Activated naive CD8-positive, alpha-beta T cell treated with anti-CD3 and anti-CD28 coated beads for 36 hours (primary cell): ENCODE measurements at regions not wholly inside any gene's neighbourhood (a gene's known extent, or its start where the extent isn't known, plus 50 kb on each side); places are given as distances from the start of the nearest gene placed in this dataset.

ENCODE experiments used
- DNase-seq: peaks from one replicate; pipeline ENCODE4 v3.0.0; 2021
- H3K27ac Mint-ChIP-seq: one replicate; pipeline ENCODE4 v1.8.0; 2022; ENCODE audit warnings: mild to moderate bottlenecking, moderate library complexity, mixed read lengths
- H3K27me3 Mint-ChIP-seq: one replicate; pipeline ENCODE4 v1.8.0; 2022; ENCODE audit warnings: mild to moderate bottlenecking, mixed read lengths
- H3K36me3 Mint-ChIP-seq: one replicate; pipeline ENCODE4 v1.8.0; 2021; ENCODE audit warnings: mild to moderate bottlenecking, mixed read lengths
- H3K4me1 Mint-ChIP-seq: one replicate; pipeline ENCODE4 v1.8.0; 2021; ENCODE audit warnings: mixed read lengths
- H3K4me3 Mint-ChIP-seq: one replicate; pipeline ENCODE4 v1.8.0; 2022; ENCODE audit warnings: mild to moderate bottlenecking, moderate library complexity, mixed read lengths
- H3K9me3 Mint-ChIP-seq: one replicate; pipeline ENCODE4 v1.8.0; 2022; ENCODE audit warnings: mixed read lengths

GRCh38 chr5:159832073-159832472, 84.2 kb upstream of the ADRA1B start:
- H3K9me3 Mint-ChIP-seq, result peaks cover 5% of the 10 kb centered on the region
- no peak overlapping the region for H3K4me3 Mint-ChIP-seq
- H3K27ac Mint-ChIP-seq, result no peak overlapping the region
- peaks cover 9% of the 10 kb centered on the region for H3K27me3 Mint-ChIP-seq
- H3K36me3 Mint-ChIP-seq, result no peaks in the 10 kb centered on the region
- DNase-seq, result no peak
- no peaks in the 10 kb centered on the region for H3K4me1 Mint-ChIP-seq

DNA sequence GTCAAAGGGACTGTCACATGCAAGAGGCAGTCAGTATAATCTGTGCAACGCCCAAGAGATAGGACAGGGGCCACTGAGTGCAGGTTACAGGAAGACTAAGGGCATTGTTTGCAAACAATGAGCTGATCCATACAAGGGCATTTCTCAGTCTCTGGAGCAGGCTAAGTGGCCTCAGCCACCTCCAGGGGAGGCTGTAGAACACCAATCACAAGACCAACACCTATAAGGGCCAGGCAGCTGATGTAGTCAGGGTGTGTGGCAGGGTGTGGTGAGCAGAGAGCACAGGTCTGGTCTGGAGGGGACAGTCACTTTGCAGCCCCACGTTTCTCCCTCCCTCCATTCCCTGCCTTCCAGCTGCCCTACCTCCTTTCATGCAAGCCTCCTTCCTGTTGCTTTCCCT, 83.2 kb upstream of the ADRA1B start:
- Mint-ChIP-seq H3K4me1 (no peaks in the 10 kb centered on the region), H3K9me3 (peaks cover 5% of the 10 kb centered on the region), H3K36me3 (no peaks in the 10 kb centered on the region), H3K27ac (no peak overlapping the region), H3K27me3 (peaks cover 9% of the 10 kb centered on the region), H3K4me3 (no peak overlapping the region)
- no peak for DNase-seq

DNA sequence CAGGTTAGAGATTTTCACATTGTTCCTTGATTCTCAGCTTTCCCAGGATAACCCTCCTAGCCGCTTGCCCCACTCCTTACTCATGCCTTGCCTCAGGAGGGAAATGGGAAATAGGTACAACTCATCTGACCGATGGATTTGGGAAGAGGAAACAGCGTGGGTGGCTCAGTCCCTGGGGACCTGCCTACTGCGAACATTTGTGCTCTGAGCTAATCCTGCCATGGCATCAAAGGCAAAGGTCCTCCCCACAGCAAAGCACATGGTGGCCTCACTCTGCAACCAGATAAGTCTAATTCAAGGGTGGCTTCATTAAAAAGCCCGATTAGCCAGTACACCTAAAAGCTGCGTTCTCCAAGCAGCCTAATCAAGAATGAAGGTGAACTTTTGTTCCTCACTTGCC, 82.4 kb upstream of the ADRA1B start:
- no peak overlapping the region for H3K27ac Mint-ChIP-seq
- H3K4me1 Mint-ChIP-seq, result no peaks in the 10 kb centered on the region
- H3K4me3 Mint-ChIP-seq, result no peak overlapping the region
- peaks cover 5% of the 10 kb centered on the region for H3K9me3 Mint-ChIP-seq
- peaks cover 9% of the 10 kb centered on the region for H3K27me3 Mint-ChIP-seq
- DNase-seq, result no peak
- no peaks in the 10 kb centered on the region for H3K36me3 Mint-ChIP-seq

DNA sequence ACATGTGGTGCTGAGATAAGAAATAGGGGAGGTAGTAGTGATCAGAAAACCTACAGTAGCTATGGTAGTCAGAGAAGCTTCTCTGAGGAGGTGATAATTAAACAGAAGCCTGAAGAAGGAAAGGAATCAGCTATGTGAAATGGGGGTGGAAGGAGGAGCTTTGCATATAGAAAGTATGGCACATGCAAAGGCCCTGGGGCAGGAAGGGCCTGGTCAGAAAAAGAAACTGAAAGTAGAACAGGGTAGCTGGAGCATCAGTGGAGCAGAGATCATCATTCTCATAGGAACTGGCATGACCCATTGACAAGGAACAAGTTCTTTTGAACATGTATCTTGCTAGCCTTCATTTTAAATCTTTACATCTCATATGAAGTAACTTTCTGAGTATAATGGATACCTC, 80.7 kb upstream of the ADRA1B start:
- Mint-ChIP-seq H3K9me3 (peaks cover 5% of the 10 kb centered on the region), H3K27ac (no peak overlapping the region), H3K36me3 (no peaks in the 10 kb centered on the region), H3K4me3 (no peak overlapping the region), H3K27me3 (peaks cover 11% of the 10 kb centered on the region), H3K4me1 (no peaks in the 10 kb centered on the region)
- DNase-seq, result no peak

- no peak for DNase-seq
- Mint-ChIP-seq H3K4me1 (no peaks in the 10 kb centered on the region), H3K27ac (no peak overlapping the region), H3K27me3 (peaks cover 9% of the 10 kb centered on the region), H3K9me3 (peaks cover 5% of the 10 kb centered on the region), H3K4me3 (no peak overlapping the region), H3K36me3 (no peaks in the 10 kb centered on the region)
Measured at GRCh38 chr5:159836691-159837090, 79.6 kb upstream of the ADRA1B start.

DNA sequence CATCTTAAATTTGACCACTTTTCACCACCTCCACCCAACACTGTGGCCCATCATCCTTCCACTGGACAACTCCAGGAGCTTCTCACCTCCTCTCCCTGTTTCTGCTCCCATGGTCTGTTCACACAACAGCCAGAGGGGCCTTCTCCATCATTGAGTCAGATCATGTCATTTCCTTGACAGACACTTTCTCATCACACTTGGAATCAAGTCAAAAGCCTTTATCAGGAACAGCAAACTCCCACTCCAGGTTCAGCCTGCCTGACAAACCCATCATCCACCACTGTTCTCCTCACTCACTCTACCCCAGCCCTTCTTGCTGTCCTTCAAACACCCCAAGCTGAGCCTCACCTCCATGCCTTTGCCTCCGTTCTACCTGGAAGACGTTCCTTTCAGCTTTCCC, 78.4 kb upstream of the ADRA1B start:
- Mint-ChIP-seq H3K27me3 (peaks cover 9% of the 10 kb centered on the region), H3K4me1 (no peaks in the 10 kb centered on the region), H3K27ac (no peak overlapping the region), H3K4me3 (no peak overlapping the region), H3K9me3 (peaks cover 5% of the 10 kb centered on the region), H3K36me3 (no peaks in the 10 kb centered on the region)
- DNase-seq, result no peak

DNA sequence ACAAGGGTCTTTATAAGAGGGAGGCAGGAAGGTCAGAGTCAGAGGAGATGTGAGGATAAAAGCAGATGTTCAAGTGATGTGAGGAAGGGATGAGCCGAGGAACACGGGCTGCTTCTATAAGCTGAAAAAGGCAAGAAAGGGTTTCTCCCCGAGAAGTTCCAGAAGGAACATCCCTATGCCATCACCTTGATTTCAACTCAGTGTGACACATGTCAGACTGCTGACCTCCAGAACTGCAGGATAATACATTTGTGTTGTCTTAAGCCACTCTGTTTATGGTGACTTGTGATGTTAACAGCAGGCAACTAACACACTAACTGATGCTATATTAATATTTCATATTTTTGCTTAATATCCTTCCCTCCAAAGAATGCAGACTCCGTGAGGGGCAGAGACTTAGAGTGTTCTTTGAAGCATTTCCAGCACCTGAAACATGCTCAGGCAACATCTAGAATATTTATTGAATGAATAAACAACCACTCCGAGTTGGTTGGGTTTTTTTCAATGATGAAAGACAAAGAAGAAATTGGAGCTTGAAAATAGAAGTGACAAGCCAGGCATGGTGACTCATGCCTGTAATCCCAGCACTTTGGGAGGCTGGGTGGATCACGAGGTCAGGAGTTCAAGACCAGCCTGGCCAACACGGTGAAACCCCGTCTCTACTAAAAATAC, 77.6 kb upstream of the ADRA1B start:
- no peak for DNase-seq
- no peak overlapping the region for H3K27ac Mint-ChIP-seq
- H3K4me3 Mint-ChIP-seq, result no peak overlapping the region
- no peaks in the 10 kb centered on the region for H3K36me3 Mint-ChIP-seq
- H3K27me3 Mint-ChIP-seq, result peaks cover 5% of the 10 kb centered on the region
- H3K9me3 Mint-ChIP-seq, result peaks cover 5% of the 10 kb centered on the region
- no peaks in the 10 kb centered on the region for H3K4me1 Mint-ChIP-seq

- Mint-ChIP-seq H3K9me3 (no peaks in the 10 kb centered on the region), H3K36me3 (no peaks in the 10 kb centered on the region), H3K4me1 (no peaks in the 10 kb centered on the region), H3K4me3 (no peak overlapping the region), H3K27me3 (peaks cover 6% of the 10 kb centered on the region), H3K27ac (no peak overlapping the region)
- no peak for DNase-seq
Measured at GRCh38 chr5:159844267-159845121, 71.8 kb upstream of the ADRA1B start.

- DNase-seq, result no peak
- Mint-ChIP-seq H3K27me3 (peaks cover 8% of the 10 kb centered on the region), H3K4me3 (no peak overlapping the region), H3K9me3 (peaks cover 2% of the 10 kb centered on the region), H3K27ac (no peak overlapping the region), H3K4me1 (no peaks in the 10 kb centered on the region), H3K36me3 (no peaks in the 10 kb centered on the region)
Measured at GRCh38 chr5:159849437-159850083, 66.7 kb upstream of the ADRA1B start.

DNA sequence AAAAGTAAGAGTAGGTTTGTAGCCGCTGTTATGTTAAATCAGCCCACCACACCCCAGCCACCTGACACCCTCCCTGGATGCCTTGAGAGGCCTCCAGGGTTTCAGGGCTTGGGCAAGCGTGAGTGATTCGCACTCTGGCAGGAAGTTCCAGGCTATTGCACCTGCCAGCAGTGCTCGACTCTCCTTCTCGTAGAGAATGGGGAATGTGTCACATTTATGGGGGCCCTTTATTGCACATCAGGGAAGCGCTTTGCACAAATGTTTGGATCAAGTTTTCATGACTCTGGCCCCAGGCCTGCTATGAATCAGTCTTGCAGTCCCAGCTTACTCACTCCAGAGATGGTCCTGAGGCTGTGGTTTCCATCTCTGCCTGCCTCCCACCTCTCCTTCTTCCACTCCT, 66.1 kb upstream of the ADRA1B start:
- H3K9me3 Mint-ChIP-seq, result peaks cover 2% of the 10 kb centered on the region
- DNase-seq, result no peak
- no peaks in the 10 kb centered on the region for H3K36me3 Mint-ChIP-seq
- H3K27me3 Mint-ChIP-seq, result peaks cover 12% of the 10 kb centered on the region
- H3K4me3 Mint-ChIP-seq, result no peak overlapping the region
- no peaks in the 10 kb centered on the region for H3K4me1 Mint-ChIP-seq
- H3K27ac Mint-ChIP-seq, result no peak overlapping the region

GRCh38 chr5:159851053-159851452, 65.2 kb upstream of the ADRA1B start:
- no peak for DNase-seq
- no peaks in the 10 kb centered on the region for H3K36me3 Mint-ChIP-seq
- no peaks in the 10 kb centered on the region for H3K4me1 Mint-ChIP-seq
- H3K27ac Mint-ChIP-seq, result no peak overlapping the region
- H3K9me3 Mint-ChIP-seq, result peaks cover 2% of the 10 kb centered on the region
- no peak overlapping the region for H3K4me3 Mint-ChIP-seq
- peaks cover 17% of the 10 kb centered on the region for H3K27me3 Mint-ChIP-seq

DNA sequence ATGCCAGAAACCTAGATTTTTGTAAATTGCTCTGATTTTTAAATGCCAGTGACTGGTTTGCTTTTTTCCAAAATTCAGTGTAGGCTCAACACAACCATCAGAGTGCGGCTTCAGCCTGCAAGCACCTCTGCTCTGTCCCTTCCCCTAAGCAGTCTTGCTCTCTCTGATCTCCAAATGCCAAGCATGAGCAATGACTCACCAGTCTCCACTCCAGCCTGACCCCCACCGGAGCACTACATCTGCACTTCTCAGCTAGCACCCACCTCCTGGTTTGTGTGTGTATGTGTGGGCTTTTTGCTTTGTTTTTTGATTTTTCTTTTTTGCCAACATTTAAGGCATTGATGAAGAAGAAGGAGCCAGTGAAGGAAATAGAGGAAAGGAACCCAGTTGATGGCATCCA, 61.4 kb upstream of the ADRA1B start:
- no peak overlapping the region for H3K27ac Mint-ChIP-seq
- DNase-seq, result no peak
- H3K4me1 Mint-ChIP-seq, result no peaks in the 10 kb centered on the region
- H3K36me3 Mint-ChIP-seq, result no peaks in the 10 kb centered on the region
- peaks cover 2% of the 10 kb centered on the region for H3K9me3 Mint-ChIP-seq
- H3K27me3 Mint-ChIP-seq, result peaks cover 16% of the 10 kb centered on the region
- no peak overlapping the region for H3K4me3 Mint-ChIP-seq

DNA sequence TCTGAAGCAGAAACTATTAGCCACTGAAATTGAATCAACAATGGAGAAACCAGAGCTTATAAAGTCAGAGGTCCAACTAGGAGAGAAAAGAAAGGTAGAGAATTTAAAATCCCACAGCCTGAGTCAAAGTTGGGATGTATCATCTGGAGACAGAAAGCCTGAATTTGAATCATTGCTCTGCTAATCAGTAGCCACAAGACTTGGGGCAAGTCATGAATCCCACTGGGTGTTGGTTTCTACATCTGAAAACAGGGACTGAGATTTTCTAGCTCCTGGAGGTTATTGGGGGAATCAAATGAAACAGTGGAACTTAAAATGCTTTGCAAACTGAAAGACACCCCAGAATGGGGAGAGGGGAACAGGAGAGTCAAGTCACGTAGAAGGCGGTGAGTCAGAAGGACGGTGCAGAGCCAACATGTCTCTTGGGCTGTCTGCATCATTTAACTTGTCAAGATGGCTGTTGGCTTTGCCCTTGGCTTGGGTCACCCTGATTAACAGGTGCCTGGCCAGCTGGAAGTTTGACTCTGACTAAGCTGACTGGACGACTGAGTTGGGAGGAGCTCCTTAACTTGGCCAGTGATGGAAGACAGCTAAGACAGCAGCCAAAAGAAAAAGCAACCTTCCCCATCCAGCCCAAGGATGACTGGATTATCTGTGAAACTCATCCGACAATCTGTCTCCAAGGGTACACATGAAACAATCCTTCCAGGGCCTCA, 60.6 kb upstream of the ADRA1B start:
- no peak overlapping the region for H3K4me3 Mint-ChIP-seq
- peaks cover 2% of the 10 kb centered on the region for H3K9me3 Mint-ChIP-seq
- no peak overlapping the region for H3K27ac Mint-ChIP-seq
- no peaks in the 10 kb centered on the region for H3K36me3 Mint-ChIP-seq
- peaks cover 12% of the 10 kb centered on the region for H3K27me3 Mint-ChIP-seq
- no peak for DNase-seq
- no peaks in the 10 kb centered on the region for H3K4me1 Mint-ChIP-seq

GRCh38 chr5:159858871-159859270, 57.4 kb upstream of the ADRA1B start:
- no peaks in the 10 kb centered on the region for H3K36me3 Mint-ChIP-seq
- H3K27ac Mint-ChIP-seq, result no peak overlapping the region
- H3K9me3 Mint-ChIP-seq, result no peaks in the 10 kb centered on the region
- H3K27me3 Mint-ChIP-seq, result peaks cover 19% of the 10 kb centered on the region
- H3K4me3 Mint-ChIP-seq, result no peak overlapping the region
- H3K4me1 Mint-ChIP-seq, result no peaks in the 10 kb centered on the region
- no peak for DNase-seq

- no peak for DNase-seq
- Mint-ChIP-seq H3K9me3 (no peaks in the 10 kb centered on the region), H3K4me3 (no peak overlapping the region), H3K36me3 (no peaks in the 10 kb centered on the region), H3K27me3 (peaks cover 29% of the 10 kb centered on the region), H3K27ac (no peak overlapping the region), H3K4me1 (peaks cover 8% of the 10 kb centered on the region)
Measured at GRCh38 chr5:159861086-159861485, 55.2 kb upstream of the ADRA1B start.
